Activated T-cell treated with anti-CD3 and anti-CD28 coated beads, Interleukin-2, amount 50 U/mL, for 24 hours (primary cell): ENCODE measurements at regions not wholly inside any gene's neighbourhood (a gene's known extent, or its start where the extent isn't known, plus 50 kb on each side); places are given as distances from the start of the nearest gene placed in this dataset.

Experiments used
- DNase-seq: peaks from one replicate; pipeline ENCODE4 v3.0.0-alpha.2; 2020
- H3K27ac Mint-ChIP-seq: 2 replicates; pipeline ENCODE4 v1.8.0; 2020; ENCODE audit warnings: mild to moderate bottlenecking, mixed read lengths
- H3K27me3 Mint-ChIP-seq: 2 replicates; pipeline ENCODE4 v1.8.0; 2020; ENCODE audit warnings: mixed read lengths
- H3K36me3 Mint-ChIP-seq: 2 replicates; pipeline ENCODE4 v1.8.0; 2020; ENCODE audit warnings: low read depth, mixed read lengths
- H3K4me1 Mint-ChIP-seq: 2 replicates; pipeline ENCODE4 v1.8.0; 2020; ENCODE audit warnings: low read depth, mixed read lengths
- H3K4me3 Mint-ChIP-seq: 2 replicates; pipeline ENCODE4 v1.8.0; 2020; ENCODE audit warnings: mild to moderate bottlenecking, moderate library complexity, mixed read lengths
- H3K9me3 Mint-ChIP-seq: 2 replicates; pipeline ENCODE4 v1.8.0; 2020; ENCODE audit warnings: mixed read lengths

DNA sequence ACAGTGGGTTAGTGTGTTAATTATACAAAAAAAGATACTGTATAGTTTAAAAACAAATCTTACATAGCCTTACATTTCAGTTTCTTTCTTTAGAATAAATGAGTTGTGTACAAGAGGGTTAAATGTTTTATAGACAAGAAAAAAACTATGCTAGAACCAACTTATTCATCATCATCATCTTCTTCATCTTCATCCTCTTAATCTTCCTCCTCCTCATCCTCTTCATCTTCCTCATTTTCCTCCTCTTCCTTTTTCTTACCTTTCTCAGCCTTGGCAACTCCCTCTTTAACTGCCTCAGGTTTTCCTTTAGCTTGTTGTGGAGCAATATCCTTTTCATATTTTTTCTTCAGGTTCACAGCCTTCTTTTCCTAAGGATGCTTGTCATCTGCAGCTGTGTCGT lies 53.7 kb downstream of the RPS12 start:
- Mint-ChIP-seq H3K4me3 (no peak overlapping the region), H3K36me3 (no peaks in the 10 kb centered on the region), H3K27me3 (peaks cover 35% of the 10 kb centered on the region), H3K4me1 (peaks cover 9% of the 10 kb centered on the region), H3K27ac (no peak overlapping the region), H3K9me3 (no peaks in the 10 kb centered on the region)
- no peak for DNase-seq

- no peak for DNase-seq
- Mint-ChIP-seq H3K4me3 (no peak overlapping the region), H3K27ac (no peak overlapping the region), H3K27me3 (peaks cover 35% of the 10 kb centered on the region), H3K9me3 (peaks cover 10% of the 10 kb centered on the region), H3K36me3 (no peaks in the 10 kb centered on the region), H3K4me1 (peaks cover 6% of the 10 kb centered on the region)
Measured at GRCh38 chr6:132872923-132873322, 58.6 kb downstream of the RPS12 start.

GRCh38 chr6:132877003-132877402 lies 62.6 kb downstream of the RPS12 start:
- H3K36me3 Mint-ChIP-seq, result no peaks in the 10 kb centered on the region
- H3K9me3 Mint-ChIP-seq, result peaks cover 10% of the 10 kb centered on the region
- DNase-seq, result no peak
- peaks cover 24% of the 10 kb centered on the region for H3K27me3 Mint-ChIP-seq
- peaks cover 6% of the 10 kb centered on the region for H3K4me1 Mint-ChIP-seq
- H3K27ac Mint-ChIP-seq, result no peak overlapping the region
- H3K4me3 Mint-ChIP-seq, result no peak overlapping the region

DNA sequence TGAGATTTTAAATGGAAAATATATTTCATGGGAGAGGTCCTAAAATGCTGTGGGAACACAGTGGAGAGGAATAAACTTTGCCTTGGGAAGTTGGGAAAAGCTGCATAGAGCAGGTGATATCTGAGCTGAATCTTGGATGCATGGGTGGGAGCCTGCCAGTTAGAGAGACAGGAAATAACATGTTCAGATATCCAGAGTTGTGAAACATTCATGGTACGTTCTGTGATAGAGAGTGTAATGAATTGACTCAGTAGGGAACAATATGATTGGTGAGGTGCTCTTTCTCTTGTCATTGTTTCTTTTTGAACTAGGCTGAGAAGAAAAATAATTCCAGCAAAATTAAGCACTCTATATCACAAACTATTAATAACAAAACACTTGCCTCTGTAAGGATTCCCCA lies 72.8 kb downstream of the RPS12 start:
- H3K9me3 Mint-ChIP-seq, result no peaks in the 10 kb centered on the region
- peaks cover 13% of the 10 kb centered on the region for H3K27me3 Mint-ChIP-seq
- H3K36me3 Mint-ChIP-seq, result no peaks in the 10 kb centered on the region
- peaks cover 3% of the 10 kb centered on the region for H3K4me1 Mint-ChIP-seq
- no peak overlapping the region for H3K27ac Mint-ChIP-seq
- H3K4me3 Mint-ChIP-seq, result no peak overlapping the region
- no peak for DNase-seq

- peaks cover 13% of the 10 kb centered on the region for H3K27me3 Mint-ChIP-seq
- no peak overlapping the region for H3K4me3 Mint-ChIP-seq
- peaks cover 3% of the 10 kb centered on the region for H3K4me1 Mint-ChIP-seq
- no peak overlapping the region for H3K27ac Mint-ChIP-seq
- no peaks in the 10 kb centered on the region for H3K9me3 Mint-ChIP-seq
- H3K36me3 Mint-ChIP-seq, result no peaks in the 10 kb centered on the region
- DNase-seq, result no peak
Measured at GRCh38 chr6:132888701-132889100, 74.3 kb downstream of the RPS12 start.

GRCh38 chr6:132892929-132893771 lies 78.8 kb downstream of the RPS12 start:
- H3K27ac Mint-ChIP-seq, result no peak overlapping the region
- peaks cover 13% of the 10 kb centered on the region for H3K27me3 Mint-ChIP-seq
- no peaks in the 10 kb centered on the region for H3K9me3 Mint-ChIP-seq
- DNase-seq, result no peak
- H3K4me1 Mint-ChIP-seq, result no peaks in the 10 kb centered on the region
- no peak overlapping the region for H3K4me3 Mint-ChIP-seq
- H3K36me3 Mint-ChIP-seq, result no peaks in the 10 kb centered on the region

GRCh38 chr6:132893772-132894490 lies 79.6 kb downstream of the RPS12 start:
- no peak for DNase-seq
- Mint-ChIP-seq H3K27me3 (peaks cover 13% of the 10 kb centered on the region), H3K4me1 (no peaks in the 10 kb centered on the region), H3K36me3 (no peaks in the 10 kb centered on the region), H3K9me3 (no peaks in the 10 kb centered on the region), H3K4me3 (no peak overlapping the region), H3K27ac (no peak overlapping the region)

DNA sequence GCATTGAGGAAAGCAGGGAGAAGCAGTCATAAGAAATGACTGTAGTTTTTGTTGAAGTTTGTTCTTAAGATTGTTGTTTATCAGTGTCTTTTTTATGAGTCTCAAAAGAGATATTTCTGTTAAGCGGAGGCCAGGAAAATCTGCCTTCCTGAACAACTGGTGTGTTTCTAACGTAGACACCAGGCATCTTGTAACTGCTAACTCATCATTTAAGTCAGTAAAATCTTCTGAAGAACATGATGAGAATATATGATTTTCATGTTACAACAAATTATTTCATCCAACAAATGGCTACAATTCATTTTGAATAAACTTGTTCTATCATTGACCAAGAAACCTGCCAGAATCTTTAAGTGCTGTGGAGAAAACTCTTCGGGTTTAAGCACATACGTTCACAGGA lies 84.0 kb downstream of the RPS12 start:
- Mint-ChIP-seq H3K36me3 (no peaks in the 10 kb centered on the region), H3K4me1 (no peaks in the 10 kb centered on the region), H3K4me3 (no peak overlapping the region), H3K9me3 (no peaks in the 10 kb centered on the region), H3K27ac (no peak overlapping the region), H3K27me3 (peaks cover 12% of the 10 kb centered on the region)
- DNase-seq, result no peak

DNA sequence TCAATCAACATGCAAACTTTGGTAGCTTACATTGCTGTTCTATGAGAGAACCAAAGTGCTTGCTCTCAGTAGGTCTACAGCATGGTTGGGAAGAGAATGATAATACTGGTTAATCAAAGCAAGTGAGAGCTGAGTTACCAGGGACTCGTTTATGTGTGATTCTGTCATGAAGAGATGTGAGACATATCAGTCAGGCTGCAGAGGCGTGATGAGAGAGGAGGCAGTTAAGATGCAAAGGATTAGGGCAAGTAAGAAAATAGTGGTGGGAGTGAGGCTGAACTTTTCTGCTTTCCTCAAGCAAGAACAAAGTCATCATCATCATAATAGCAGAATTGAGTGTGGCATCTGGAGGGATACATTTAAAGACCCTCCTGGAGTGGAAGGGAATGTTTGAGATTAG lies 86.5 kb downstream of the RPS12 start:
- Mint-ChIP-seq H3K27ac (no peak overlapping the region), H3K36me3 (no peaks in the 10 kb centered on the region), H3K4me1 (no peaks in the 10 kb centered on the region), H3K27me3 (peaks cover 11% of the 10 kb centered on the region), H3K4me3 (no peak overlapping the region), H3K9me3 (peaks cover 2% of the 10 kb centered on the region)
- DNase-seq, result no peak

DNA sequence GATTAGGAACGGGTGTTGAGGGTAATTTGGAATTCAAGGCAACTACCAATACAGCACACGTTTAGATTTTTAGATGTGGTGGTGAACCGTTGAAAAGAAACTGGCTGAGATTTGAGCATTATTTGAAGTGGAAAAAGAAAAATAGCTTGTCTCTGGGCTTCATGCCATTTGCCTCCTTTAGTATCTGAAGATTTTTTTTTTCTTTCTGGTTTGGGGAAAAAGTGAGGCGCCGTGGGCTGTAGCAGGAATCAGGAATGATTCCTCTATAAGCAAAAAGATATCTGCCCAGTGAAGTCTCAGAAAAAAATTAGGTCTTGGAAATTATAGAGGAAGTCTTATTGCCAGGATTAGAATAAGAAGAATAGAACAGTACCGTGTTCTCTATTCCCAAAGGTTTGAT lies 88.5 kb downstream of the RPS12 start:
- H3K9me3 Mint-ChIP-seq, result peaks cover 2% of the 10 kb centered on the region

DNA sequence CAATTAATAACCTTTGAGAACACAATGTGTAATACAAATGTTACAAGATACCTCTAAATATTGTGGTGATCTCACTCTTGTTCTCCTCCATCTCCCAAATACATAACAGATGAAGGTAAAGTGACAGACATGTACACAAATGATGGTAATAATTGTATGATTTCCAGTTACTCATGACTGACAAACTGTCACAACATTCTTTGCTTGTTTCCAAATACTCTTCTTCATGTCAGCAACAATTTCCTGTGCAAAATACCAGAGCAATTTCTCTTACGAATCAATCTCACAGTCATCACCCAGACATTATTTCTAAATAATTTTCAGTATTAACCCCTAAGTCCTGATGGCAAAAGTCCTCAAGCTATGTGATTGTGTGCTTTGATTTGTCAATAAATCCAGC lies 92.9 kb downstream of the RPS12 start:
- Mint-ChIP-seq H3K4me1 (peaks cover 2% of the 10 kb centered on the region), H3K36me3 (no peaks in the 10 kb centered on the region), H3K9me3 (peaks cover 2% of the 10 kb centered on the region), H3K4me3 (no peak overlapping the region), H3K27ac (no peak overlapping the region), H3K27me3 (peaks cover 5% of the 10 kb centered on the region)
- no peak for DNase-seq

More for the DNA sequence above, 88.5 kb downstream of the RPS12 start:
- peaks cover 11% of the 10 kb centered on the region for H3K27me3 Mint-ChIP-seq
- H3K4me1 Mint-ChIP-seq, result peaks cover under 1% of the 10 kb centered on the region
- no peak overlapping the region for H3K27ac Mint-ChIP-seq
- H3K4me3 Mint-ChIP-seq, result no peak overlapping the region
- no peak for DNase-seq
- H3K36me3 Mint-ChIP-seq, result no peaks in the 10 kb centered on the region

GRCh38 chr6:132907914-132908313 lies 93.5 kb downstream of the RPS12 start:
- Mint-ChIP-seq H3K27me3 (peaks cover 5% of the 10 kb centered on the region), H3K27ac (no peak overlapping the region), H3K4me1 (peaks cover 2% of the 10 kb centered on the region), H3K36me3 (no peaks in the 10 kb centered on the region), H3K9me3 (peaks cover 2% of the 10 kb centered on the region), H3K4me3 (no peak overlapping the region)
- no peak for DNase-seq

GRCh38 chr6:132909742-132910141 lies 95.4 kb downstream of the RPS12 start:
- Mint-ChIP-seq H3K27ac (no peak overlapping the region), H3K27me3 (peaks cover 3% of the 10 kb centered on the region), H3K4me1 (peaks cover 2% of the 10 kb centered on the region), H3K9me3 (peaks cover 2% of the 10 kb centered on the region), H3K36me3 (no peaks in the 10 kb centered on the region), H3K4me3 (no peak overlapping the region)
- no peak for DNase-seq

DNA sequence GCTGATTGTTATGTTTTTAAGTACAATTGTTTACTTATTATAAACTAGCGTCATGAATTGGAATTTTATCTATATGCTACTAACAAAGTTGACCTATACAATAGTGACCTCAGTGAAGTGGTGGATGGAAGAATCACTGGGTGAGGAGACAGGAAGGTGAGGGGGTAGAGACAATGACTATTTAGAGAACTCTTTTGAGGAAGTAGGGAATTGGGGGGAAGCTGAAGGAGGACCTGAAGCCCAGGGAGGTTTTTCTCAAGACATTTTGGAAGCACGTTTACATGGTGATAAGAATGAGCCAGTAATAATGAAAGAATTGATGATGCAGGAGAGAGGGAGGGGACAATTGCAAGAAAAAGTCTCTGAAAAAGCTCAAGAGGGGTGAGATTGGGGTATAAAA lies 96.4 kb downstream of the RPS12 start:
- Mint-ChIP-seq H3K27me3 (no peaks in the 10 kb centered on the region), H3K9me3 (no peaks in the 10 kb centered on the region), H3K27ac (no peak overlapping the region), H3K4me1 (peaks cover 2% of the 10 kb centered on the region), H3K36me3 (no peaks in the 10 kb centered on the region), H3K4me3 (no peak overlapping the region)
- no peak for DNase-seq
